H9 (cell line): ENCODE measurements at regions not wholly inside any gene's neighbourhood (a gene's known extent, or its start where the extent isn't known, plus 50 kb on each side); places are given as distances from the start of the nearest gene placed in this dataset.
"Not testable (repeated sequence)": the region's sequence is repeated elsewhere in the genome, so short reads cannot be mapped to it uniquely, and the experiment has no call there.

Experiments used
- DNase-seq: peaks from one replicate; pipeline ENCODE4 v3.0.0-alpha.2; 2017
- H2AFZ ChIP-seq: one replicate; pipeline ENCODE4 v1.6.1; 2013; ENCODE audit warnings: mild to moderate bottlenecking, low read length, control low read depth, moderate library complexity
- H2AK5ac ChIP-seq: 2 replicates; pipeline ENCODE4 v1.6.1; 2013; ENCODE audit warnings: low read length, control low read depth, mixed read lengths; ENCODE audit not compliant: insufficient read length
- H2BK120ac ChIP-seq: one replicate; pipeline ENCODE4 v1.6.1; 2013; ENCODE audit warnings: low read depth, mild to moderate bottlenecking, low read length, control low read depth, inconsistent platforms; ENCODE audit not compliant: poor library complexity, severe bottlenecking
- H2BK12ac ChIP-seq: 2 replicates; pipeline ENCODE4 v1.6.1; 2013; ENCODE audit warnings: low read length, control low read depth, mixed read lengths, low read depth; ENCODE audit not compliant: insufficient read length
- H2BK15ac ChIP-seq: 2 replicates; pipeline ENCODE4 v1.6.1; 2013; ENCODE audit warnings: low read depth, low read length, control low read depth
- H2BK20ac ChIP-seq: one replicate; pipeline ENCODE4 v1.6.1; 2013; ENCODE audit warnings: low read depth, mild to moderate bottlenecking, low read length, control low read depth, inconsistent platforms; ENCODE audit not compliant: poor library complexity, severe bottlenecking
- H2BK5ac ChIP-seq: 2 replicates; pipeline ENCODE4 v1.6.1; 2013; ENCODE audit warnings: low read length, control low read depth, mixed read lengths; ENCODE audit not compliant: insufficient read length
- H3K14ac ChIP-seq: 2 replicates; pipeline ENCODE4 v1.6.1; 2013; ENCODE audit warnings: low read length, control low read depth; ENCODE audit not compliant: insufficient read depth
- H3K18ac ChIP-seq: 2 replicates; pipeline ENCODE4 v1.6.1; 2013; ENCODE audit warnings: low read depth, mild to moderate bottlenecking, mixed read lengths, low read length, control low read depth; ENCODE audit not compliant: insufficient read length
- H3K23ac ChIP-seq: 2 replicates; pipeline ENCODE4 v1.6.1; 2013; ENCODE audit warnings: low read length, control low read depth, mixed read lengths, low read depth; ENCODE audit not compliant: insufficient read length
- H3K23me2 ChIP-seq: 2 replicates; pipeline ENCODE4 v1.6.1; 2013; ENCODE audit warnings: low read depth, mild to moderate bottlenecking, mixed read lengths, low read length, control low read depth; ENCODE audit not compliant: insufficient read length, poor library complexity, severe bottlenecking
- H3K27ac ChIP-seq: 2 replicates; pipeline ENCODE4 v1.5.1; 2013; ENCODE audit warnings: low read length, control low read depth, mixed read lengths, low read depth; ENCODE audit not compliant: insufficient read length
- H3K27me3 ChIP-seq: 2 replicates; pipeline ENCODE4 v1.6.1; 2013; ENCODE audit warnings: low read length, control low read depth, inconsistent platforms; ENCODE audit not compliant: insufficient read depth
- H3K4ac ChIP-seq: 2 replicates; pipeline ENCODE4 v1.6.1; 2013; ENCODE audit warnings: low read depth, mild to moderate bottlenecking, control low read depth, inconsistent platforms, low read length, moderate library complexity
- H3K4me1 ChIP-seq: 2 replicates; pipeline ENCODE4 v1.6.1; 2013; ENCODE audit warnings: low read length, control low read depth, inconsistent platforms; ENCODE audit not compliant: insufficient read depth
- H3K4me2 ChIP-seq: 2 replicates; pipeline ENCODE4 v1.6.1; 2013; ENCODE audit warnings: low read length, control low read depth, mixed read lengths; ENCODE audit not compliant: insufficient read length, insufficient read depth
- H3K56ac ChIP-seq: 2 replicates; pipeline ENCODE4 v1.6.1; 2013; ENCODE audit warnings: low read depth, mild to moderate bottlenecking, mixed read lengths, low read length, control low read depth; ENCODE audit not compliant: insufficient read length
- H3K79me1 ChIP-seq: 2 replicates; pipeline ENCODE4 v1.6.1; 2013; ENCODE audit warnings: low read depth, mild to moderate bottlenecking, moderate library complexity, low read length, control low read depth, inconsistent platforms; ENCODE audit not compliant: insufficient read depth, poor library complexity, severe bottlenecking
- H3K79me2 ChIP-seq: 2 replicates; pipeline ENCODE4 v1.6.1; 2013; ENCODE audit warnings: low read length, control low read depth, inconsistent platforms; ENCODE audit not compliant: insufficient read depth
- H3K9ac ChIP-seq: 2 replicates; pipeline ENCODE4 v1.6.1; 2013; ENCODE audit warnings: low read length, control low read depth, mixed read lengths; ENCODE audit not compliant: insufficient read length; ENCODE audit errors: extremely low read depth
- H3K9me3 ChIP-seq: one replicate; pipeline ENCODE4 v1.6.1; 2013; ENCODE audit warnings: low read depth, low read length, inconsistent platforms; ENCODE audit not compliant: control insufficient read depth
- H3T11ph ChIP-seq: one replicate; pipeline ENCODE4 v1.6.1; 2013; ENCODE audit warnings: mild to moderate bottlenecking, low read length, control low read depth, inconsistent platforms
- H4K20me1 ChIP-seq: one replicate; pipeline ENCODE4 v1.6.1; 2013; ENCODE audit not compliant: control insufficient read depth, insufficient read length, insufficient read depth
- H4K5ac ChIP-seq: 2 replicates; pipeline ENCODE4 v1.6.1; 2013; ENCODE audit warnings: low read depth, mild to moderate bottlenecking, mixed read lengths, low read length, control low read depth; ENCODE audit not compliant: insufficient read length
- H4K8ac ChIP-seq: replicated peaks from 2 replicates; pipeline ENCODE4 v1.6.1; 2013; ENCODE audit warnings: low read length, control low read depth, mixed read lengths, low read depth; ENCODE audit not compliant: insufficient read length
- H4K91ac ChIP-seq: 2 replicates; pipeline ENCODE4 v1.6.1; 2013; ENCODE audit warnings: low read depth, mild to moderate bottlenecking, moderate library complexity, mixed read lengths, low read length, control low read depth; ENCODE audit not compliant: insufficient read length
- H3K27ac Mint-ChIP-seq, 3 experiments: 2 replicates in 2 of 3; 3 replicates in 1 of 3; pipeline ENCODE4 v1.8.0; 2020 to 2021; ENCODE audit warnings: mixed read lengths in 3 of 3, mild to moderate bottlenecking in 1 of 3, moderate library complexity in 1 of 3
- H3K27me3 Mint-ChIP-seq: 2 replicates; pipeline ENCODE4 v1.8.0; 2021; ENCODE audit warnings: low read depth, mild to moderate bottlenecking, moderate library complexity, mixed read lengths
- H3K36me3 Mint-ChIP-seq, 3 experiments: 2 replicates in 2 of 3; 3 replicates in 1 of 3; pipeline ENCODE4 v1.8.0; 2020 to 2021; ENCODE audit warnings: low read depth in 3 of 3, mixed read lengths in 3 of 3; ENCODE audit not compliant: insufficient read depth in 1 of 3
- H3K4me1 Mint-ChIP-seq, 2 experiments: 2 replicates each; pipeline ENCODE4 v1.8.0; 2020; ENCODE audit warnings: mixed read lengths in 2 of 2
- H3K4me3 Mint-ChIP-seq, 2 experiments: 2 replicates in 1 of 2; 3 replicates in 1 of 2; pipeline ENCODE4 v1.8.0; 2020 to 2021; ENCODE audit warnings: mild to moderate bottlenecking in 2 of 2, mixed read lengths in 2 of 2, moderate library complexity in 1 of 2
- H3K9me3 Mint-ChIP-seq, 2 experiments: 2 replicates in 1 of 2; 3 replicates in 1 of 2; pipeline ENCODE4 v1.8.0; 2020; ENCODE audit warnings: mild to moderate bottlenecking in 2 of 2, mixed read lengths in 2 of 2, moderate library complexity in 1 of 2
- whole genome bisulfite sequencing: extraction: QIAGEN DNeasy Blood & Tissue Kit; methylation state at CpG from one replicate; pipeline ENCODE4 v1.1.7; 2013; ENCODE audit warnings: missing lambda C conversion rate, low lambda C conversion rate, mixed read lengths; ENCODE audit not compliant: insufficient read length; ENCODE audit errors: extremely low coverage; 5-methylcytosine and 5-hydroxymethylcytosine counted together

GRCh38 chr5:34156703-34157414, 113.8 kb upstream of the C1QTNF3 start:
- not testable (repeated sequence) for H2BK20ac ChIP-seq, H3K27me3 Mint-ChIP-seq

DNA sequence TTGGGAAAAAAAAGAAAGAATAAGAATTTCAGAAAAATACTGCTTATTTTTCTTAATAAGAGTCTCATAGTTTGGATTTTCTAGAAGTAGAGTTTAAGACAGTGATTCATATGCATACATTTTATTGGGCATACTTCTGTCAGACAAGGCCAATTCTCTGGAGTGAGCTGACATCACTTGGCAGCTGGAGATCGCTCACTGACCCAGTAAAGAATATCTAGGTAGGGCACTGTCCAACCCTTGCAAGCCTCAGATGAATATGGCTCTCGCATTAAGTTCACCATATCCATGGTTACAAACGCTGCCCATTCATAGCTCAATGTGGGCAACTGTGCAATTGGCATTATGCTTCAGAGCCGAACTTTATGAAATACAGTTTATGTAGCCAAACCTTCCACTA, 117.9 kb upstream of the C1QTNF3 start:
- not testable (repeated sequence) for H3K27ac ChIP-seq, H4K20me1 ChIP-seq, H3K14ac ChIP-seq, H3K18ac ChIP-seq, H3K9me3 ChIP-seq, H2BK120ac ChIP-seq, H2BK15ac ChIP-seq, H3K4ac ChIP-seq, H2BK12ac ChIP-seq, H4K91ac ChIP-seq, H4K8ac ChIP-seq, H3K4me1 ChIP-seq, H3K4me1 Mint-ChIP-seq, H3K27ac Mint-ChIP-seq, H3K9me3 Mint-ChIP-seq, H2BK5ac ChIP-seq, H3K23me2 ChIP-seq, H3K4me3 Mint-ChIP-seq, DNase-seq, H3K27me3 ChIP-seq, H3K4me2 ChIP-seq, H2AK5ac ChIP-seq, H2BK20ac ChIP-seq, H3T11ph ChIP-seq, H3K27me3 Mint-ChIP-seq, H3K9ac ChIP-seq, H3K36me3 Mint-ChIP-seq, H3K23ac ChIP-seq, H3K56ac ChIP-seq, H4K5ac ChIP-seq, H2AFZ ChIP-seq, H3K79me2 ChIP-seq, H3K79me1 ChIP-seq
- no CpG with 5 or more reads among the region's 4 CpGs for WGBS

More at GRCh38 chr5:34156703-34157414, 113.8 kb upstream of the C1QTNF3 start:
- H3K4me3 Mint-ChIP-seq, H4K5ac ChIP-seq, H2BK120ac ChIP-seq, DNase-seq, H3K27ac Mint-ChIP-seq, H3K27me3 ChIP-seq, H3K23me2 ChIP-seq, H3K27ac ChIP-seq, H3K4ac ChIP-seq, H4K20me1 ChIP-seq, H3K9me3 Mint-ChIP-seq, H3K9me3 ChIP-seq, H3K36me3 Mint-ChIP-seq, H2BK15ac ChIP-seq, H2AFZ ChIP-seq, H3T11ph ChIP-seq, H3K14ac ChIP-seq, H3K4me1 Mint-ChIP-seq, H4K8ac ChIP-seq, H4K91ac ChIP-seq, H3K4me2 ChIP-seq, H3K79me1 ChIP-seq, H3K79me2 ChIP-seq, H3K4me1 ChIP-seq, H3K9ac ChIP-seq, H2BK12ac ChIP-seq, H3K18ac ChIP-seq, H2BK5ac ChIP-seq, H3K56ac ChIP-seq, H3K23ac ChIP-seq, H2AK5ac ChIP-seq: not testable (repeated sequence)
- WGBS = no CpG with 5 or more reads among the region's 4 CpGs
